HG03103 (cell line): ENCODE measurements at regions not wholly inside any gene's neighbourhood (a gene's known extent, or its start where the extent isn't known, plus 50 kb on each side); places are given as distances from the start of the nearest gene placed in this dataset.

Experiments used
- ATAC-seq: cut with Tn5 transposase; IDR thresholded peaks from one replicate; pipeline ENCODE4 v1.9.1; 2021; ENCODE audit warnings: low read depth; ENCODE audit not compliant: unreplicated experiment

DNA sequence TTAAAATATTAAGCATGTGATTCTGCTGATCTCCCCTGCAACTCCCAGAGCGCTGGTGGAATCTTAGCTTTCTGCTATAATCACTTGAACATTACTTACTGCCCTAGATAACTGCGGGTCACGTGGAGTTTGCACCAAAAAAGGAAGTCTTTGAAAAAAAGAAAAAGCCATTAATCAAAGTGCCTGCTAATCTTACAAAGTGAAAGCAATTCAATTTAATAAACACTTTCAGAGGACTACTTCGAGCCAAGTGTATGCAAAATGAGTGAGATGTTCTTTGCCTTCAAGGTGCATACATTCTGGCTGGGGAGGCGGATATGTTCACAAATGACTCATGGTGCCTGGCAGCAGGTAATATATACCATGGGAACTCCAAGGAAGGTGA is 109.9 kb upstream of the GAP43 start:
- no peak for ATAC-seq

GRCh38 chr3:115517457-115518050 is 105.8 kb upstream of the GAP43 start:
- no peak for ATAC-seq

GRCh38 chr3:115518100-115518852 is 105.0 kb upstream of the GAP43 start:
- ATAC-seq, result no peak

DNA sequence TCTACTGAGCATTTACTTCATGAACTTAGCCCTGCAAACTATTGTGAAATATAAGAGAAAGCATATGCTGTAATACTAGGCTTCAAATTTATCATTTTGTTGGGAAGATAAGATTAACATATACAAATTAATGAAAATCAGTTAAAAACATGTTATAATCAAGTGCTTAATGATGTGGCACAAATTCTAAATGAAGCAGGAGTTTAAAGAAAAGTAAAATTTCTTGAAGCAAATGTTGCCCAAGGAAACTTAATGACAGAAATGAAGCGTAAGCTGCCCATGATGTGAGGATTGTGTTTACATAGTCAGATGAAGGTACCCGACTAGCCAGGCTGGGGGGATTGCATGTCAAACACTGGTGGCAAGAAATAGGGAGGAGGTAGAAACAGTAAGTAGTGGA is 103.1 kb upstream of the GAP43 start:
- no peak for ATAC-seq

DNA sequence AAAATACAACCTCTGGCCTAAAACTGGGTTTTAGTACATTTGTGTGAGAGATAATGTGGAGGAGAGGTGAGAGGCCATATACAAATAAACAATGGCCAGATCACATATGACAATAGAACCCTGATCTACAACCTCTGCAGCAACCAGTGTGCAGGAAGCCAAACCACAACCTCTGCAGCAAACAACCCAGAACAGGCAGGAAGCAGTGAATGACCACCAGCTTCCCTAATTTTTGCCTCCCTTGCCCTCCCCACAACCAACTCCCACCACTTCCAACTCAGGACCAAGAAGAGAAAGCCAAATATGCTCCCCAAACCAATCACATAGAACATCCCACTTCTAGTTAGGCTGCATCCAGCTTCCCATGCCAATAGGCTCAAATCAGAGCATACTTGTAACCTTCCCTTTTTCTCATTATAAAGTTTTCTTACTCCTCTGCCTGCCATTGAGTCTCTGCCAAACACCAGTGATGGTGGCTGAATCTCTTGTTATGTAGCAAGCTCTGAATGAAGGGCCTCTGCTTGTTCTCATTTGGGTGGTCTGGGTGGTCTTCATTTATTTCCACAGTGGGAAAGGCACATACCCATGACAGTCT is 102.6 kb upstream of the GAP43 start:
- ATAC-seq, result no peak

DNA sequence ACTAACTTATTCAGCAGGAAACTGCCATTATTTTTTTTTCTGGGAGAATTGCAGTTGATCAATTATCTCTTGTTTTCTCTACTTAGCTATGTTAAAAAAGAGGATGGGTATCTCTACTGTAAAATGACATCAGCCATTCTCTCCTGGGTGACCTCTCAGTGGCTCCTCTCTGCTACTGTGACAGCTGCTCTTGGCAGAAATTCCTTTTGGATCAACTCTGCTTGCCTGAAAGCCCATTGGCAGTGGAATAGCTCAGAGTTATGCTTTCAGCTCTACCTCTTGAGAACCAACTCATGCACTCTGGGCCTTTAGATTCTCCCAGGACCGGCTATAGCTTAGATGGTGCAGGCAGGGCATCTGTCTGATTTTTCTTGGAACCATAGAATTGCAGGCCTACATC is 99.9 kb upstream of the GAP43 start:
- no peak for ATAC-seq

GRCh38 chr3:115524549-115524948 is 98.8 kb upstream of the GAP43 start:
- ATAC-seq, result no peak

GRCh38 chr3:115525731-115526130 is 97.6 kb upstream of the GAP43 start:
- ATAC-seq, result no peak

- ATAC-seq, result no peak
Measured at GRCh38 chr3:115533218-115533617, 90.1 kb upstream of the GAP43 start.

- ATAC-seq, result no peak
Measured at GRCh38 chr3:115536171-115536570, 87.1 kb upstream of the GAP43 start.

GRCh38 chr3:115537669-115538068 is 85.6 kb upstream of the GAP43 start:
- no peak for ATAC-seq

- no peak for ATAC-seq
Measured at GRCh38 chr3:115547207-115547606, 76.1 kb upstream of the GAP43 start.

- no peak for ATAC-seq
Measured at GRCh38 chr3:115548611-115549010, 74.7 kb upstream of the GAP43 start.

DNA sequence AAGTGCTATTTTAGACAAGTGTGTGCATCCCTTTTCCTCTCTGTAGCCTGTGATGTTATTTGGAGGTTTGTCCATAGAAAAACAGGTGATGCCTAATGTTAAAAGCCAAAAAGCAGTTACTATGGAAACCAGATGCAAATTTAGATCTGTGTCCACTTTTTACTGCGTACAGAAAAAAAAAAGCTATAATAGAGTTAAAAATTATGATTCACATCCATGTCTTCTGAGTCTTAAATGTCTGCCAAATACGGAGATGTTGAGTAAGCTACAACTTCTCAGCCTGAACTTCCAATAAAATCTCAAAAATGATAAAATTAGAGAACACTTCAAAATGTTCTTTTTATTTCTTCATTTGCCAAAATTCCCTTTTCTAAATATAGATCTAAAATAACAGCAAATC is 74.2 kb upstream of the GAP43 start:
- no peak for ATAC-seq

DNA sequence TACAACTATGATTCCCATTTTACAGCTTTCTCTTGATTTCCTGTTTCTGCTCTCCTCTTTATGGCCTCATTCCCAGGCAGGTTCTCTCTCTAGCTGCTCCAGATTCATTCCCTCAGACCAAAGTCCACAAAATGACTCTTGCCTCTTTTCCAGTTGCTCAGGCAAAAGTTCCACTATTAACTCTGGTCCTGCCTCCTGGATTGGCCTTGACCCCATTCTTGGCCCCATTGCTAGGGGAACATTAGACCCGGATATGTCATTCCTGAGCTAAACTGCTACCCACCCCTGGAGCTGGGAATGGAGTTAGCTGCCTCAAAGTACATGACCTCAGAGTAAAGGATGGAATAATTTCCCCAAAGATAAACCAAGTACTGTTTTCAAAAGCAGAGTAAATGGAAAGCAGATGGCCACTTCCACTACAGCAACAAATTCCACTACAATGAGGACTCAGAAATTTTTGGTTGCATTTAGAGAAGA is 73.0 kb upstream of the GAP43 start:
- ATAC-seq, result no peak

DNA sequence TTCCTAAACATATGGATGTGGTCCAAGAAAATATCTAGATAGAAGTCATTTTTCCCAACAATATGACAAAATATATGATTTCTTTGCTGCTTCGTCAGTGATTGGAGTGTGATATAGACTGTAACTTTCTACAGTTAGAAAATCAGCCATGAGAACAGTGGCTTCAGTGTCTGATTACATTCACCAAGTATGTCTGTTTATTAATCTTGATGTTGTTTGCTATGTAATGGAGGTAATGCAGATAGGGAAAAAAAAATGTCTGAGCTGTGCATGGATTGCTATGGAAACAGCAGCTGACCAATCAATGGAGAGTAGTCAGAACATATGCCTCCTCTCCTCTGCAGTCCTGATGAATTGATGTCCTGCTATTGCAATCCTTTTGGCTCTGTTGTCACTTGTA is 72.3 kb upstream of the GAP43 start:
- no peak for ATAC-seq

DNA sequence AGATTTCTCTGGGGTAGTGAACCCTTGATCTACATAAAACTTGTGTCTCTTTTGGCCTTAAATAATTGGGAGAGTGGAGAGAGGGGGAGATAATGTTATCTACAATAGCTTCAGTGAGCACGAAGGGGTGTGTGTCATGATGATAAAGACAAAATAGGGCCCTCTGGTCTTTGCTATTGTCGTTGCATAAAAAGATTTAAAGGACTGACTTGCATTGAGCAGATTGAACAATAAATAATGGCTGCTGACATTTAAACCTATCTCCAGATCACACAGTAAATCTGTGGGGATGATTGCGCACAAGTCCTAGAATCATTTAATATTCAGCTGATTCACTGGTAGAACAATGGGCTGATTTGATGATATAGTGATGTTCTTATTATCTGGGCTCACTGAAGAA is 71.3 kb upstream of the GAP43 start:
- ATAC-seq, result no peak

DNA sequence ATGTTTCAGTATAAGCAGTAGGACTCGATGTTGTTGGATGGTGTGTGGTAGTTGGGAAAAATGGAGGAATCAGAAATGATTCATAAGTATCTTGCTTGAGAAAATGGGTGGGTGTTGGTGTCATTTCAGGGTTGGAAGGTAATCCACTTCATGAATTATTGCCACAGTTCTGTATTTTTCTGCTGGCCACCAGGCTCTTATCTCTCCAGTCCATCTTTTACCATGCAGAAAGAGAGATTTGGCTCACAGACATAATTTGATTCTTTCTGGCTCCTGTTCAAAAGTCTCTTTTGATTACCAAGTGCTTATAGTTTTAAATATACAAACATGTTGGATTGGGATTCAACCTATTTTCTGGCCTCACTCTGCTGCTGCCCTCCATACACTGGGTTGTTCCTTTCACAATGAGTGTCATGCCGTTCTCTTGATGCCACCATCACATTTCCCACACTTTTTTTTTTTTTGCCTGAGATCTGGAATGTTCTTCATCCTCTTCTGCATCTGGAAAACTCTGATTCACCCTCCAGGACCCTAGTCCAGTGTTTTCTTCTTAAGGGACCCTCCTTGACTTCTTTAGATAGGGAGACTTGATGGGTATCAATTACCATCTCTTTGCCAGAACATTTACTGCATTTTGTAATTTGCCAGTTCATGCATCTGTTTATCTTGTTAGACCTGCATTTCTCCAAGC is 69.4 kb upstream of the GAP43 start:
- no peak for ATAC-seq

- no peak for ATAC-seq
Measured at GRCh38 chr3:115554487-115554807, 68.9 kb upstream of the GAP43 start.

- no peak for ATAC-seq
Measured at GRCh38 chr3:115562636-115563267, 60.6 kb upstream of the GAP43 start.

GRCh38 chr3:115563984-115564383 is 59.3 kb upstream of the GAP43 start:
- no peak for ATAC-seq
